Activated CD4-positive, alpha-beta memory T cell treated with anti-CD3 and anti-CD28 coated beads for 36 hours (primary cell): ENCODE measurements at regions not wholly inside any gene's neighbourhood (a gene's known extent, or its start where the extent isn't known, plus 50 kb on each side); places are given as distances from the start of the nearest gene placed in this dataset.

ENCODE experiments used
- CTCF ChIA-PET: fragments of 350-600 bp; sonication (Branson Sonifier 250); formaldehyde crosslinking; loops from one replicate; lab custom pipeline; 2021; ENCODE audit warnings: antibody characterized with exemption, inconsistent platforms; lab: Charles Lee
- POLR2A ChIA-PET: fragments of 350-600 bp; sonication (Branson Sonifier 250); formaldehyde crosslinking; loops from one replicate; lab custom pipeline; 2021; ENCODE audit warnings: antibody characterized with exemption; lab: Charles Lee
- DNase-seq: peaks from one replicate; pipeline ENCODE4 v3.0.0-alpha.2; 2020
- H3K27ac Mint-ChIP-seq: one replicate; pipeline ENCODE4 v1.8.0; 2021; ENCODE audit warnings: mixed read lengths
- H3K27me3 Mint-ChIP-seq: one replicate; pipeline ENCODE4 v1.8.0; 2021; ENCODE audit warnings: mixed read lengths
- H3K36me3 Mint-ChIP-seq: one replicate; pipeline ENCODE4 v1.8.0; 2021; ENCODE audit warnings: mixed read lengths
- H3K4me1 Mint-ChIP-seq: one replicate; pipeline ENCODE4 v1.8.0; 2021; ENCODE audit warnings: low read depth, mixed read lengths
- H3K4me3 Mint-ChIP-seq: one replicate; pipeline ENCODE4 v1.8.0; 2021; ENCODE audit warnings: mild to moderate bottlenecking, mixed read lengths
- H3K9me3 Mint-ChIP-seq: one replicate; pipeline ENCODE4 v1.8.0; 2021; ENCODE audit warnings: mixed read lengths
- intact Hi-C: fragments of 100-400 bp; cut with micrococcal nuclease; formaldehyde crosslinking; loops from one replicate; pipeline ENCODE4 v1.15.1; 2023

GRCh38 chr2:138831154-138831553 lies 51.0 kb upstream of the NXPH2 start:
- no peak for DNase-seq
- ChIA-PET POLR2A (no interaction called here), CTCF (no interaction called here)
- Mint-ChIP-seq H3K27me3 (peaks cover 4% of the 10 kb centered on the region), H3K36me3 (no peaks in the 10 kb centered on the region), H3K9me3 (no peaks in the 10 kb centered on the region), H3K4me1 (no peaks in the 10 kb centered on the region), H3K4me3 (no peak overlapping the region), H3K27ac (no peak overlapping the region)
- intact Hi-C loops: no loop called here

GRCh38 chr2:138830547-138830946 lies 50.4 kb upstream of the NXPH2 start:
- CTCF ChIA-PET: interaction anchor here (1.4 kb wide), 1 partner anchor 964 kb away, joined by 3 read pairs; no protein-coding TSS in a partner anchor
- H3K27me3 Mint-ChIP-seq: peaks cover 3% of the 10 kb centered on the region

More at GRCh38 chr2:138830547-138830946, 50.4 kb upstream of the NXPH2 start:
- no peak overlapping the region for H3K4me3 Mint-ChIP-seq
- no peaks in the 10 kb centered on the region for H3K9me3 Mint-ChIP-seq
- intact Hi-C loops: no loop called here
- POLR2A ChIA-PET: no interaction called here
- H3K27ac Mint-ChIP-seq: no peak overlapping the region
- no peaks in the 10 kb centered on the region for H3K36me3 Mint-ChIP-seq
- no peaks in the 10 kb centered on the region for H3K4me1 Mint-ChIP-seq
- DNase-seq: no peak
